HG02884 (cell line): ENCODE measurements at regions not wholly inside any gene's neighbourhood (a gene's known extent, or its start where the extent isn't known, plus 50 kb on each side); places are given as distances from the start of the nearest gene placed in this dataset.
"Not testable (repeated sequence)": the region's sequence is repeated elsewhere in the genome, so short reads cannot be mapped to it uniquely, and the experiment has no call there.

Experiments used
- ATAC-seq: cut with Tn5 transposase; IDR thresholded peaks from one replicate; pipeline ENCODE4 v1.9.1; 2021; ENCODE audit warnings: mild to moderate bottlenecking, moderate library complexity; ENCODE audit not compliant: unreplicated experiment

- no peak for ATAC-seq
Measured at GRCh38 chr7:81075150-81075549, 156.3 kb upstream of the SEMA3C start.

DNA sequence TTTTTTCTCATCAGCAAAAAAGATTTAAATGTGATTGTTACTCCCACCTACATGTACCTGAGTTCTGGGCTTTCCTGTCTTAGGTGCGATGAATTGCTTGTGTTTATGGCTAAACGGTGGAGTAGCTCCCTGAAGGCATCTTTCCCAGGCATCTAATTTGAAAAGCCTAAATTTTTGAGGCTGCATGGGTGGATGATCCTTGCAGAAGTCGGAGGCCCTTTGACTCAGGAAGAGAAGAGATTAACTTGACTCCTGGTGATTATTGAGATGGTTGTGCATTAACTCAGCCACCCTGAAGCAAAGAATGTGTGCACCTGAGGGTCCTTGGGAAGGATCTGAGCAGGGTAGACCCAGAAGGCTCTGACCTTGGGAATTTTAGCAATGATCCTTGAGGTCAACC lies 155.6 kb upstream of the SEMA3C start:
- ATAC-seq = no peak

DNA sequence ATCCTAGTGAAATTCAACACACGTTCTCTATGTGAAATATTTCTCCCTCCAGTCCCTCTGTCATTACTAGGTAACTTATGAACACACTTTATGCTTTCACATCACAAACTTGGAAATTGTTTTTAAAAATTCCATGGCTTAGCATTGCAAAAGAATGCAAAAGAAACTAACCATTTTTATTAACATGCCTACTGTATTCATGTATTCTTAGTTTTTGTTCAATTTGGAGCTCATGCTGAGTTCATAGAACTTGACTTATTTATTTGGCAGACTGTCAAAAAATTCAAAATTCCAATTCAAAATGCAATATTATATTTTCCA lies 155.0 kb upstream of the SEMA3C start:
- no peak for ATAC-seq

- ATAC-seq = no peak
Measured at GRCh38 chr7:81070956-81071355, 152.1 kb upstream of the SEMA3C start.

GRCh38 chr7:81066797-81067196 lies 147.9 kb upstream of the SEMA3C start:
- ATAC-seq = no peak

- no peak for ATAC-seq
Measured at GRCh38 chr7:81064426-81064825, 145.6 kb upstream of the SEMA3C start.

- ATAC-seq = no peak
Measured at GRCh38 chr7:81062755-81063154, 143.9 kb upstream of the SEMA3C start.

- not testable (repeated sequence) for ATAC-seq
Measured at GRCh38 chr7:81057469-81057868, 138.6 kb upstream of the SEMA3C start.

- ATAC-seq = no peak
Measured at GRCh38 chr7:81053623-81054022, 134.8 kb upstream of the SEMA3C start.

GRCh38 chr7:81051811-81052413 lies 133.1 kb upstream of the SEMA3C start:
- ATAC-seq = no peak

DNA sequence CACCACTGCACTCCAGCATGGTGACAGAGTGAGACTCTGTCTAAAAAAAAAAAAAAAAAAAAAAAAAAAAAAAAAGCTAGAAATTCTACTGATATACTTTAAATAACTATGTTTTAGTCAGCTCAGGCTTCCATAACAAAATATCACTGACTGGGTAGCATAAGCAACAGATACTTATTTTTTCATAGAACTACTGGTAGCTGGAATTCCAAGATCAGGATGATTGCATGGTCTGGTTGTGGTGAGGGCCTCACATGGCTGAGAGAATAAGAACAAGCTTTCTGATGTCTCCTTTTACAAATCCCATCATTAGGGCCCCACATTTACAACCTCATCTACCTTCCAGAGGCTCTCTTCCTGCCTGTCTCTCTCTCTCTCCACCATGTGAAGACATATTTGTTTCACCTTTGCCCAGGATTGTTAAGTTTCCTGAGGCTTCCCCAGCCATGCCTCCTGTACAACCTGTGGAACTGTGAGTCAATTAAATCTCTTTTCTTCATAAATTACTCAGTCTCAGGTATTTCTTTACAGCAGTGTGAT lies 126.7 kb upstream of the SEMA3C start:
- no peak for ATAC-seq

- not testable (repeated sequence) for ATAC-seq
Measured at GRCh38 chr7:81042646-81043045, 123.8 kb upstream of the SEMA3C start.

DNA sequence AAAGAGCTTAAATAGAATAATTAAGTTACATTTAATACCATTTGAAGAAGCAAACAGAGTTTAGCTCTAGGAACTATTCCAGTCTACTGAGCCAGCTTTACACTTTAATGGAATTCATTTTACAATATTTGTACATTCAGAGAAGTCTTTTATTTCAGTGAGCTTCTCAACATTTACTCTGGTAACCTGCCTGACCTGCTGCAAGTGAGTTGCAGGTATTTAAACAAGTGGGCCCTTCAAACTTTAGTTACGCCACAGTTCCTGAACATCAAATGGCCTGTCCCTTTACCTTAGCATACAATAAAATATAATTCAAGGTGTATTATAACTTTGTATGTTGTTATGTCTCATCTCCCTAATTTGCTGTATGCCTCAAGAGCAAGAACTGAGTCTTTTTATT lies 121.6 kb upstream of the SEMA3C start:
- no peak for ATAC-seq

DNA sequence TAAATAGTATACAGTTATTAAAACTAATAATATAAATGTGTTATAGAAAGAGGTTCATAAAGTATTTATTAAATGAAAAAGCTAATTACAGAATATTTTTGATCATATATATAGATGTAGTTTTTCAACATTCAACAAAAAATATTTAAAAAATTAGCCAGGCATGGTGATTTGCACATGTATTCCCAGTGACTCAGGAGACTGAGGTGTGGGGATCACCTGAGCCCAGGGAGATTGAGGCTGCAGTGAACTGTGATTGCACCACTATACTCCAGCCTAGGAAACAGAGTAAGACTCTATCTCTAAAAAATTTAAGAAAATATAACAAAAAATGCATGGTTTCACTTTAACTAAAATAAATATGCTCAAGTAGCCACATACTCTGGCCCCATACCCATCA lies 118.0 kb upstream of the SEMA3C start:
- ATAC-seq = no peak

- no peak for ATAC-seq
Measured at GRCh38 chr7:81036057-81036456, 117.2 kb upstream of the SEMA3C start.

GRCh38 chr7:81031996-81032395 lies 113.1 kb upstream of the SEMA3C start:
- no peak for ATAC-seq

GRCh38 chr7:81031243-81031642 lies 112.4 kb upstream of the SEMA3C start:
- no peak for ATAC-seq

DNA sequence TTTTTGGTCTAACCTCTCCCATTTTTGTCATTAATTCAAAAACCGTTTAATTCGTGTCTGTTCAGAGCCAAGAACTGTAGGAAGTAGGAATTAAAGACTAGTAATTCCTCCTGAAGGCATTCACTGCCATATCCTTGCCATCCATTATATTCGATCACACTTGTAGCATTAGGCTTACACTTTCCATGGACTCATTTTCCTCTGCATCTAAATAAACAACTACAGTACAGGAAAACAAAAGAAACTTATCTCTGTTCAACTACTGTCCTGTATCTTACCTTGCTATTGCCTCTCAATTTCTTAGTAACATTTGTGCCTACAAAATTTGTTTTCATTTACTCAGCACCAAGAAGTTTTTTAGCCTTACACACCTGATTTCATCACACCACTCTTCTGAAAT lies 111.6 kb upstream of the SEMA3C start:
- ATAC-seq = no peak

DNA sequence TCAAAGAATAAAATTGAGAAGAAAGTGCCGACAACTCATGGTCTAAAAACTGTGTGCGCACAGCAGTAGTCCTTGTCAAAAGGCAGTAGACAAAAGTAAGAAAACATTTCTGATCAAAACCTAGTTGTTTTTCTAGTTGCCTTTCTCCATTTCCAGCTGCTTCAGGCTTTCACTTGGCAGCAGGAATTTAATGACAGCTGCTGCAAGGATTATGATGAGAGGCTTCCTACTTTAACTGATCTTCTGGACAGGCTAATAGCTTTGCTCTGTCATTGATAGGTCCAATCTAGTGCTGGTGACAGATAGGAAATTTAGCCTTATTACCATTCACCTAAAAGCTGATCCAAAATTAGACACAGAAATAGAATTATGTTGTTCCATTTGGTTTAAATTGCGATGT lies 110.7 kb upstream of the SEMA3C start:
- ATAC-seq = no peak

- no peak for ATAC-seq
Measured at GRCh38 chr7:81025360-81025759, 106.5 kb upstream of the SEMA3C start.

- ATAC-seq = no peak
Measured at GRCh38 chr7:81014908-81015307, 96.1 kb upstream of the SEMA3C start.

DNA sequence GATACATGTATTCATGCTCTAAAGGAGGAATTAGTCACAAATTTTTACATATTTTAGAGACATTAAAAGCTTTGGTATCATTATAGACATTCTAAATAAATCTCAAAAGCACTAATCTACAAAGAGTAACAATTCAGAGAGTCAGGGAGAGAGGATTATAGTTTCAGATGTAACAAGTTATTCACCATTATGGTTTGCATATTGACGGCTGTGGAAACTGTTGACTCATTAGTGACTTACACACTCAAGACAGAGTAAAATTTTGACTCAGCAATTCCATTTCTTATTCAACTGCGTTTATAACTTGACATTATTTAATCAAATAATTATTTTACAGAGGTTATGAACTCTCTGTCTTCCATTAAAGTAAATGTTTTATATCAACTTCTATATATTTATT lies 95.4 kb upstream of the SEMA3C start:
- no peak for ATAC-seq

GRCh38 chr7:81013083-81013817 lies 94.4 kb upstream of the SEMA3C start:
- ATAC-seq = no peak
